BE2C (cell line): ENCODE measurements at regions not wholly inside any gene's neighbourhood (a gene's known extent, or its start where the extent isn't known, plus 50 kb on each side); places are given as distances from the start of the nearest gene placed in this dataset.

Experiments
- DNase-seq: peaks from one replicate; pipeline ENCODE4 v3.0.0-alpha.2; 2020
- H3K27me3 ChIP-seq: fragments of 250-450 bp; sonication (Bioruptor Pico); 2 replicates; pipeline ENCODE4 v1.5.1; 2020; ENCODE audit warnings: mild to moderate bottlenecking
- H3K36me3 ChIP-seq: fragments of 250-450 bp; sonication (Bioruptor Pico); 2 replicates; pipeline ENCODE4 v1.5.1; 2020; ENCODE audit warnings: mild to moderate bottlenecking
- H3K4me1 ChIP-seq: fragments of 250-450 bp; sonication (Bioruptor Pico); 2 replicates; pipeline ENCODE4 v1.5.1; 2020
- H3K4me3 ChIP-seq: 2 replicates; pipeline ENCODE4 v1.5.1; 2011; ENCODE audit warnings: low read depth, low read length
- H3K9me3 ChIP-seq: fragments of 250-450 bp; sonication (Bioruptor Pico); 2 replicates; pipeline ENCODE4 v1.5.1; 2020
- CTCF ChIP-seq: IDR thresholded peaks from 2 replicates; pipeline ENCODE4 v1.5.1; 2012; ENCODE audit warnings: mild to moderate bottlenecking, low read depth, low read length

- Histone ChIP-seq H3K9me3 (no peaks in the 10 kb centered on the region), H3K4me1 (no peaks in the 10 kb centered on the region), H3K36me3 (no peaks in the 10 kb centered on the region), H3K4me3 (no peak overlapping the region), H3K27me3 (no peaks in the 10 kb centered on the region)
- DNase-seq: no peak
- TF ChIP-seq CTCF: no peak
Observed at GRCh38 chr2:182591774-182592173, 124.3 kb upstream of the DNAJC10 start.

- H3K27me3 ChIP-seq: no peaks in the 10 kb centered on the region
- no peaks in the 10 kb centered on the region for H3K36me3 ChIP-seq
- H3K4me3 ChIP-seq: no peak overlapping the region
- no peak for TF ChIP-seq CTCF
- H3K4me1 ChIP-seq: no peaks in the 10 kb centered on the region
- DNase-seq: no peak
- H3K9me3 ChIP-seq: no peaks in the 10 kb centered on the region
Observed at GRCh38 chr2:182592691-182593393, 123.2 kb upstream of the DNAJC10 start.

- TF ChIP-seq CTCF: no peak
- Histone ChIP-seq H3K27me3 (no peaks in the 10 kb centered on the region), H3K36me3 (no peaks in the 10 kb centered on the region), H3K4me3 (no peak overlapping the region), H3K4me1 (no peaks in the 10 kb centered on the region), H3K9me3 (no peaks in the 10 kb centered on the region)
- no peak for DNase-seq
Observed at GRCh38 chr2:182593394-182593975, 122.6 kb upstream of the DNAJC10 start.

- Histone ChIP-seq H3K4me1 (no peaks in the 10 kb centered on the region), H3K4me3 (no peak overlapping the region), H3K27me3 (no peaks in the 10 kb centered on the region), H3K9me3 (no peaks in the 10 kb centered on the region), H3K36me3 (no peaks in the 10 kb centered on the region)
- no peak for DNase-seq
- TF ChIP-seq CTCF: no peak
Observed at GRCh38 chr2:182594286-182594685, 121.8 kb upstream of the DNAJC10 start.

- no peaks in the 10 kb centered on the region for H3K27me3 ChIP-seq
- no peaks in the 10 kb centered on the region for H3K36me3 ChIP-seq
- H3K4me1 ChIP-seq: no peaks in the 10 kb centered on the region
- H3K9me3 ChIP-seq: no peaks in the 10 kb centered on the region
- H3K4me3 ChIP-seq: no peak overlapping the region
- no peak for DNase-seq
- no peak for TF ChIP-seq CTCF
Observed at GRCh38 chr2:182595650-182596049, 120.4 kb upstream of the DNAJC10 start.

- TF ChIP-seq CTCF: no peak
- H3K36me3 ChIP-seq: no peaks in the 10 kb centered on the region
- H3K4me1 ChIP-seq: no peaks in the 10 kb centered on the region
- H3K9me3 ChIP-seq: no peaks in the 10 kb centered on the region
- no peaks in the 10 kb centered on the region for H3K27me3 ChIP-seq
- no peak overlapping the region for H3K4me3 ChIP-seq
- DNase-seq: no peak
Observed at GRCh38 chr2:182597570-182598295, 118.3 kb upstream of the DNAJC10 start.
